ENCODE measurements at regions not wholly inside any gene's neighbourhood (a gene's known extent, or its start where the extent isn't known, plus 50 kb on each side); places are given as distances from the start of the nearest gene placed in this dataset.

DNA sequence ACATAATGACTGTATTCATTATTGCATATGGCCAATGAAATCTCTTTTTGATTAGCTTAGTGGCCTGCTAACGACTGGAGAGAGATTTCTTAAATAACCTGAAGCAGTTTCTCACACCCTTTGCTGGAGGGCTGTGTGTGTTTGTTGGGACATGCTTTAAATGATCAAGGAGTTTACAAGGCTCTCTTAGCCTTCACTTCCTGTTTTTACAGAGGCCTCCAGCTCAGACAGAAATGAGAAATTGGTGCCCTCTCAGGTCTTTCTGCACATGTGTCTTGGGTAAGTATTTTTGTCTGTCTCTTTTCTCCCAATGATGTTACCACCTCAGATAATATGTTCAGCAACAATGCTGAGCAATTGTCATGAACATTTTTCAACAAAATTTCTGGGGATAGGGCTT is 884.4 kb upstream of the CNTN5 start:
- FAIRE-seq, result no peak
- no peak for DNase-seq (ENCODE audit: insufficient read length, low spot score)

DNA sequence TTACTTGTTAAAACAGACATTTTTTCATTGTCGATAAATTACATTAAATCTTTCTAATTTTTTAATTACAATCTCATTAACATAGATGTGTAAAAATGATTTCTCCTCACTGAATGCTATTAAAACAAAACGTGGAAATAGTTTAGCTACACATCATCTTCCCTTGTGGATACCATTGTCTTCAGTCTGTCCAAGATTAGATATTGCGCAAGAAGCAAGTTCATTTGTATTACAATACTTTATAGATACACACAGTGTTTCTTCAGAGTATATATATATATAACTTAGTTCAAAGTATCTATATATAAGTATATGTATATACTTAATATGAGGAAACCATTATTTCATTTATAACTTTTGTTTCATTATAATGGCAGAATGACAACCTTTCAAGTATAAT is 883.3 kb upstream of the CNTN5 start:
- no peak for FAIRE-seq
- no peak for DNase-seq (ENCODE audit: insufficient read length, low spot score)

DNA sequence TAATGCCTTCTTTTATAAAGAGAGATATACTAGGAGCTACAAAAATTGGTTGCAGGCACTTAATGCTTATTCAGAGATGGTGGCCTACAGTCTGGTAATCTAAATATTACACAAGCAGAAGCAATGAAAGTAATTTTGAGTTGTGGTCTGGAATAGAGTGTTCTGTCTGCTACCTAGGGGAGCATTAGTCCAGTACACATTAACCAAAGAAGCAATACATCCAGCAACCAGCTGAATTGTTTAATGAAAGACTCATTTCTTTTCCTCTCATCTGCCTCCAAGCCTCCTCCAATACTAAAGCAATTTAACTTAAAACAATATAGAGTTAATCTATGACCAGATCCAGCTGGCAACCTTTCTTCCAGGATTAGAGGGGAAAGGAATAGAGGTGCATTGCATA is 877.1 kb upstream of the CNTN5 start:
- no peak for DNase-seq (ENCODE audit: insufficient read length, low spot score)
- no peak for FAIRE-seq

DNA sequence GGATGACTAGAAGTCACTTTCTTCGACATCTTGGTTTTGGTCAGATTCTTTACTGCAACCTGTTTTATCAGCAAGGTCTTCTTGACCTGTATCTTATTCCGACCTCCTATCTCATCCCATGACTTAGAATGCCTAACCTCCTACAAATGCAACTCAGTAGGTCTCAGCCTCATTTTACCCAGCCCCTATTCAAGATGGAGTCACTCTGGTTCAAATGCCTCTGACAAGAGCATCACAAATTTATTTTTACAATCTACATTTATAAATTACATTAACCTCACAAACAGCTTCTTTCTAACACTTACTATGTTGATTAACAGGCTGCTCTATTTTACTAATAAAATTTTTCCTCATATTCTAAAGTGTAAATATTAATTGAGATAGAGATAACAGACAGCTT is 867.0 kb upstream of the CNTN5 start:
- DNase-seq (ENCODE audit: insufficient read length, low spot score) (no peak), FAIRE-seq (no peak)

DNA sequence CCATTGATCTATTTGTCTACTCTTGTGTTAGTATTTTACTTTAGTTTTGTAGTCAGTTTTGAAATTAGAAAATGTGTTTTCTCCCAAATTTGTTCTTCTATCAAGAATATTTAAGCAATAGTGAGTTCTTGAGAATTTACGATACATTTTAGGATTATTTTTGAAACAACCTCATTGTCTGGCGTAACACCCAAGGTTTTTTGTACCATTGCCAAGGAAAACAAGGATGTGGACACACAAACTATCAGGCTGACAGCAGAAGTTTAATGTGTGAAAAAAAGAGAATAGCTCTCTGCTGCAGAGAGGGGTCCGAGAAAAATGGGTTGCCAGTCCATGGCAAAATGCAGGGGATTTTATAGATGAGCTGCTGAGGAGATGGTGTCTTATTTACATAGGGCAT is 865.1 kb upstream of the CNTN5 start:
- no peak for FAIRE-seq
- no peak for DNase-seq (ENCODE audit: insufficient read length, low spot score)

DNA sequence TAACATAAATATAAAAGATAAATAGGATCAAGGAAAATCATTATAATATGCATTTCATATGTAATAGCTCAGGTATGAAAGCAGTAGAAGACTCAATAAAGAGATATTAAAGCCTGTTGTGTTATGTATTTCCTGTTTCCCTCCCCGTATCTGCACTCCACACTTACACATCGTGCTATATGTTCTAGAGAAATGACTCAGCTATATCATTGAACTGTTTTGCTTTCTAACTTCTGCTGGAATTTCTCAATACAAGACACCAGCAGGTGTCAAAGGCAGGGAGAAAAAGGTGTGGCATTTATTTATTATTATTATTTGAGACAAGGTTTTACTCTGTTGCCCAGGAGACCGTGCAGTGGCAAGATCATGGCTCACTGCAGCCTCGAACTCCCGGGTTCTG is 842.8 kb upstream of the CNTN5 start:
- DNase-seq (ENCODE audit: insufficient read length, low spot score), result no peak
- FAIRE-seq, result no peak

DNA sequence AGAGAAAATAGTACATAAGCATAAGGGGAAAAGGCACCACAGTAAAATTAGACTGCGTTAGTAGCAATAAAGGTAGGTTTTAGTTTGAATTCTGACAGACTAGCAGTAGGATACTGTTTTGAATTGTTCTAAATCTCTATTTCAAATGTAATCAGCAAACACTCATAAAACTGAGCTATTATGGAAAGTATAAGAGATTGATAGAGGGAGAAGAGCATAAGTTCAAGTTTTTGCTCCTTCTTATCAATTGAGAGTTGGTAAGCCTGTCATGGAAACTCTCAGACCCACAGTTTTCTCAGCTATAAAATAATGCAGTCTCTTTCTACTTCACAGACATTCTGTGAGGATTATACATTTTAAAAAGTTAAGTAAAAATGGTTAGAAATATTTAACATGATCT is 840.2 kb upstream of the CNTN5 start:
- no peak for DNase-seq (ENCODE audit: insufficient read length, low spot score)
- FAIRE-seq, result no peak

DNA sequence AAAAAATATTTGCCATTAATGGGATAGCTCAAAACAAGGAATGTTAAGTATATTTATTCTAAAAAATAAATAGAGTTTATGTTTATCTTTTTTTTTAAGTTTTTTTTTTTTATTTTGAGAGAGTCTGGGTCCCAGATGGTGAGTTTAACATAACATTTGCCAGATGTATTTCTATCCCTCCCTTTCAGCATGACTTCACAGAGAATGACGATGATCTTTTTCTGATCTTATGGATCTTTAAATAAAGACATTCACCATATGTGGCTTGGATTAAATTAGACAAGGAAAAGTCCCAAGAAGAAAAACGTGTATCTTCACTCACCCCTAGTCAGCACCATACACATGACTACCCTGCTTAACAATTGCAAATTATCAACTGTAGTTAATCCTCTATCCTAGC is 839.8 kb upstream of the CNTN5 start:
- FAIRE-seq, result no peak

DNA sequence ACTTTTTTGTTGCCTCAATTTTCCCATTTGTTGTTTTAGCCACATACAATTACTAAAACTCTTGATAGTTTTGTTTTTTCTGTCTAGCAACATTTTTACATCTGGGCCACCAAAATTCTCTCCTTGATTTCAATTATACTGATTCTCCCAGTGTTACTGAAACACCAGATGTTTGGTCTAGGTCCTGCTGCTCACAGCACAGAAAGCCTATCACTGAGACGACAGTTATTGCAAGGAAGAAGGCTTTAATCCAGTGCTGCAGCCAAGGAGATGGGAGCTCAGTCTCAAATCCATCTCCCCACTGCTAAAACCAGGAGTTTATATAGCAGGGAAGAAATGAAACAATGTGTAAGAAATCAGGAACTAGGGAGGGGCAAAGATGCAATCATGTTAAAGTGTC is 837.7 kb upstream of the CNTN5 start:
- DNase-seq (ENCODE audit: insufficient read length, low spot score) (no peak), FAIRE-seq (no peak)

More for the DNA sequence above, 839.8 kb upstream of the CNTN5 start:
- no peak for DNase-seq (ENCODE audit: insufficient read length, low spot score)

DNA sequence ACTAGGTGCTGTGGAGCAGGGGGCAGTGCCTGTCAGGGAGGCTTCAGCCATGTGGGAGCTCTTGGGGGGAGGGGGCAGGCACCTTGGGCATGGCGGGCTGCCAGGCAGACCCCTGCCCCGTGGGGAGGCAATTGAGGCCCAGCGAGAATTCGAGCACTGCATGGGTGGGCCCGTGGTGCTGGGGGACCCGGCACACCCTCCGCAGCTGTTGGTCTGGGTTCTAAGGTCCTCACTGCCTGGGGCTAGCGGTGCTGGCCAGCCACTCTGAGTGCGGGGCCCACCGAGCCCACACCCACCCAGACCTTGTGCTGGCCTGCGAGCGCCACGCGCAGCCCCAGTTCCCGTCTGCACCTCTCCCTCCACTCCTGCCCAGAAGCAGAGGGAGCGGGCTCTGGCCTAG is 835.5 kb upstream of the CNTN5 start:
- no peak for FAIRE-seq
- no peak for DNase-seq (ENCODE audit: insufficient read length, low spot score)

DNA sequence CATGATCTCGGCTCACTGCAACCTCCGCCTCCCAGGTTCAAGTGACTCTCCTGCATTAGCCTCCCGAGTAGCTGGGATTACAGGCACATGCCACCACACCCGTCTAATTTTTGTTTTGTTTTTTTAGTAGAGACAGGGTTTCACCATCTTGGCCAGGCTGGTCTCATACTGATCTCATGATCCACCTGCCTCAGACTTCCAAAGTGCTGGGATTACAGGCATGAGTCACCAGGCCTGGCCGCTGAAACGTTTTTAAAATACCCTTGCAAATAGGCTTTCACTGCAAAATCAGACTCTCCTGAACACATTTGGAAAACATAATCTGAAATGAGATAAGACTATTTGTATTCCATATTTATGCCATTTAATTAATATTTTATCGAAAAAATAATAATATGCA is 826.1 kb upstream of the CNTN5 start:
- FAIRE-seq (no peak), DNase-seq (ENCODE audit: insufficient read length, low spot score) (no peak)

DNA sequence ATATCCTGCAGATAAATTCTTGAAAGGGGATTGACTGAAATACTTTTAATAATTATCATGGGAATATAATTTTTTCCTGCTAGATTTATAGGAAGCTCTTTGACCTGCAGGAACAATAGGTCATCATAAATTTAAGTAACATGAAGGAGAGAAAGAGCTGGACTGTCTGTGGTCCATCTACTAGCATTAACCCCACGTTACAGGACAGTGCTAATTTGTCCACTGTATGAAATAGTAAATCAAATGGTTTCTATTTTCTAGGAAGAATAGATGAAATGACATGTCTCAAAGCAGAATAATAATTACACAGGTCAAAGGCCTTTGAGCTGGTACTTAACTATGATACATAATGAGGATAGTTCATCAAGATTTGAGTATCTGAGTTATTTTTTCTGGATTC is 825.4 kb upstream of the CNTN5 start:
- DNase-seq (ENCODE audit: insufficient read length, low spot score) (no peak), FAIRE-seq (no peak)

DNA sequence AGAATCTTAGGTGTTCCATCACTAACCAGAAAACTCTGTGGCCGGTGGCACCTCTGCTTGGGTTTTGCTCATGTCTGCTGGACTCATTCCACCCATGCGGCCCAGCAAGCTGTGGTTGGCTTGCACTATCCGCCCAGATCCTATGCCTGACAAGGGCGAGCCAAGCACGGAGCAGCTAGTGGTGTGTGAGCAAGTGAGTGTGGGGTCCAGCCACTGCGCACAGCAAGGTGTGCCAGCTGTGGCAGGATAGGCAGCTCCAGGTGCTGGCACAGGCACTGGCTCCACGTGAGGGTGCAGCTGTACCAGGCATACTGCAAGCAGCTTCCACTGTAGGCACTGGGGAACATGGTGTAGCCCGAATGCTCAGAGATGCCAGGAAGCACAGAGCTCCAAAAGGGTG is 813.7 kb upstream of the CNTN5 start:
- DNase-seq (ENCODE audit: insufficient read length, low spot score) (no peak), FAIRE-seq (no peak)

DNA sequence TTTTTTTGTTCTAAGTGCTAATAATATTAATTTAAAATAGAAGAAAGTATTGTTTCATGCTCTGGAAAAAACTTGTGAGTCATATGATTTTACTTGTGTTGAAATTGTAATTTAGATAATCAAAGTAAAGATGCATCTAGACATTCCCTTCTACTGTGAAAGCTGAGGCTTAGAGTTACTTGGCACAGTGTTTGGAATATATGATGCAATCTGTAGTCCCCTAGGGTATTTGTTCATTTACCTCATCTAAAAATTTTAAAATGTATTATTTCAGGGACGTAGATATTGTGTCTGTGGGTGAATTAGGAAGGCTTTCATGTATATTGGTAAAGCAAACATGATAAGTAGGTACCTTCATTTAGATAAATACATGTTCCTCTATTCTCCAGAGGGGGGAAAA is 793.5 kb upstream of the CNTN5 start:
- DNase-seq (ENCODE audit: insufficient read length, low spot score), result no peak
- FAIRE-seq, result no peak

DNA sequence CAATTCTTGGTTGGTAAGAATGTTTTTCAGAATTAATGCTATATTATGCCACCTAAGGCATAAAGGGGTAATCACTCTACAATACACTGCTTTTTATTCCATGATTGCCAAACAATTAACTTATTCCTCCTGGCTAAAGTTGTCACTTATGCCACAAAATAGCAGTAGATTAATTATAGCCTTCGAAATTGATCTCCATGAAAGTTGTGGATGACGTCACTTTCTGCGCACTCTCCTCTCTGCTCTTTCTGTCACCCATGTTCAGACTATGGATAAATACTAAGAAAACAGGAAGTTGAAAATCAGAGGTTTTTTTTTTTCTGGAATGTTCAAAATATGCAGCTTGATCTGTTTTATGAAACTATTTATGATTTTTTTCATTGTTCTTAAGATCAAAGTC is 790.1 kb upstream of the CNTN5 start:
- DNase-seq (ENCODE audit: insufficient read length, low spot score), result no peak
- no peak for FAIRE-seq

DNA sequence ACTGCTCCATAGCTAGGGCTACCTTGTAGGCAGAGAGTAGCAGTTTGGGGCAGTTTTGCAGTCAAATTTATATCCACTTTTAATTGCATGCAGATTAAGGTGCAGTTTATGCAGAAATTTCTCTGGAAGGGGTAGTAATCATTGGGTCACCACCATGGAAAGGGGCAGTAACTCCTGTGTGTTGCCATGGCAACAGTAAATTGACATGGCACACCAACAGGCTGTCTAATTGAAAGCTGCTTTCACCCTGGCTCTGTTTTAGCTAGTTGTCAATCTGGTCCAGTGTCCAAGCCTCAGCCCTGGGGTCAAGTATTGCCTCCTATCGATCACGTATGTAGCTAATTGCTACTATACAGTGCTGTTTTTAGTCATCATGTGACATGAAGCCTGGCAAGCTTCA is 786.1 kb upstream of the CNTN5 start:
- FAIRE-seq, result no peak
- no peak for DNase-seq (ENCODE audit: insufficient read length, low spot score)

DNA sequence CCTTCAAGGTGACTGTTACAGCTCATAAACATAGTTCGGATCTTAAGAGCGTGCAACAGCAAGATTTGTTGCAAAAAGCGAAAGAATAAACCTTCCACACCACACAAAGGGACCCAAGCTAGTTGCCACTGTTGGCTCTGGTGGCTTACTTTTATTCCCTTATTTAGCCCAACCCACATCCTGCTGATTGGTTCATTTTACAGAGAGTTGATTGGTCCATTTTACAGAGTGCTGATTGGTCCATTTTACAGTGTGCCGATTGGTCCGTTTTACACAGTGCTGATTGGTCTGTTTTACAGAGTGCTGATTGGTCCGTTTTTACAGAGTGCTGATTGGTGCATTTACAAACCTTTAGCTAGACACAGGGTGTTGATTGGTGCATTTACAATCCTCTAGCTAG is 776.9 kb upstream of the CNTN5 start:
- no peak for FAIRE-seq
- no peak for DNase-seq (ENCODE audit: insufficient read length, low spot score)

DNA sequence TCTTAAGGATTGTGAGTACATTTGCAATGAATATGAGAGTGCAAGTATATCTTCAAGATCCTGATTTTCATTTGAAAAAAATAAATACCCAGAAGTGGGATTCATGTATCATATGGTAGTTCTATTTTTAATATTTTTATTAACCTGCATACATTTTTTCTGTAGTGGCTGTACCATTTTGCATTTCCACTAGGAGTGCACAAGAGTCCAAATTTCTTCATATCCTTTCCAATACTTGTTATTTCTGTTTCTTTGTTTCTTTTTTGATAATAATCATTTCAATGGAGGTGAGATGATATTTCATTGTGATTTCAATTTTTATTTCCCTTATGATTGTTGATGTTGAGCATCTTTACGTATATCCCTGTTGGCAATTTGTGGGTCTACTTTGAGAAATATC is 759.8 kb upstream of the CNTN5 start:
- DNase-seq (ENCODE audit: insufficient read length, low spot score), result no peak
- FAIRE-seq, result no peak

DNA sequence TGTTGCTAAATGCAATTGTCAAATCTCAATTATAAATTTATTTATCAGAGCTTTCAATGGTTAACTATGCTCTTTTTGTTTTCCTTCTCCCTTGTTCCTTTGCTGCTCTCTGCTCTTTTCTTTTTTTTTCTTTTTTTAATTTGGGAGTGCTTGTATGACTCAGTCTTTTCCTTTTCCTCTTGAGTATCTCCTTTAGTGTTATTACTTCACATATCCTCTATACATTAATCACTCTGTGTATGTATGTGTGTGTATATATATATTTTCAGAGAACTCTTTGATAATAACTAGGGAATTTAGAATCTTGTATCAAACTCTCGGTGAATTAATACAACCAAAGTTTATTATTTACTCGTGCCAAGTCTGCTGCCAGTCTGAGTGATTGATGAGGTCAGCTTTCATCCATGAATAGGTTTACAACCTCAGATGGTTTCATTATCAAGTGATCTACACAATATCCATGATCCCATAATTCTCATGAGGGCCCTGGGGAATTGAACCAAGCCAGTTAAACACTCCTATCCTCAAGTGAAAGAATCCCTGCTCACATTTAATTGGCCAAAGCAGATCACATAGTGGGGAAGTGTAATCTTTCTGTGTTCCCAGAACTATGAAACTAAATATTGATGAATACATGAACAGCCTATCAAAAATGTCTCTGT is 743.4 kb upstream of the CNTN5 start:
- FAIRE-seq, result no peak
- no peak for DNase-seq (ENCODE audit: insufficient read length, low spot score)

DNA sequence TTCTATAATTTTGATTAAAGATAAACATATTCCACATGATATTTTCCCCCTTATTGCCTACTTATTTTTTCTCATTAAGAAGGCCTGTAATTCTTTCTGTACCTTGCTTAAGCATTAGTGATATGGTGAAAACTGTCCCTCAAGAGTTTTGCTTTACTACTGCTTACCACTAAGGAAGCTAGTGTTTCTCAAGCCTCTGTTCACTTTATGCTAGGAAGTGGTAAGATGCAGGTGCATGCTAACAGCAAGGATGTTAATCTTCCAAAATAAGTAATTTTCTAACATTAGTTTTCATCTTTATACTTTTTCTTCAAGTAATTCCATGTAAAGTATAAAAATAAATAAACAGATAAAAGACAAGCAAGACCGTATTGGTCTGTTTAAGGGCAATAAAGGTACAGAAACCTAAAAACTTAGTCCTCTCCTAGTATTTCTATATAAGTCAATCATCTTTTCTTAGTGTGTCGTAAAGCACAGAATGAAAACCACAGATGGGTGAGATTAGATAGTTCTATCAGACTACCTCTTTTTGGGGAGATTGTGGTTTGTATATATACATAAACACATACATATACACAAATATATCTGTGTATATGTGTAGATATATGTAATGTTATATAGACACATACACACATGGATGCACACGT is 731.0 kb upstream of the CNTN5 start:
- FAIRE-seq (no peak), DNase-seq (ENCODE audit: insufficient read length, low spot score) (no peak)

DNA sequence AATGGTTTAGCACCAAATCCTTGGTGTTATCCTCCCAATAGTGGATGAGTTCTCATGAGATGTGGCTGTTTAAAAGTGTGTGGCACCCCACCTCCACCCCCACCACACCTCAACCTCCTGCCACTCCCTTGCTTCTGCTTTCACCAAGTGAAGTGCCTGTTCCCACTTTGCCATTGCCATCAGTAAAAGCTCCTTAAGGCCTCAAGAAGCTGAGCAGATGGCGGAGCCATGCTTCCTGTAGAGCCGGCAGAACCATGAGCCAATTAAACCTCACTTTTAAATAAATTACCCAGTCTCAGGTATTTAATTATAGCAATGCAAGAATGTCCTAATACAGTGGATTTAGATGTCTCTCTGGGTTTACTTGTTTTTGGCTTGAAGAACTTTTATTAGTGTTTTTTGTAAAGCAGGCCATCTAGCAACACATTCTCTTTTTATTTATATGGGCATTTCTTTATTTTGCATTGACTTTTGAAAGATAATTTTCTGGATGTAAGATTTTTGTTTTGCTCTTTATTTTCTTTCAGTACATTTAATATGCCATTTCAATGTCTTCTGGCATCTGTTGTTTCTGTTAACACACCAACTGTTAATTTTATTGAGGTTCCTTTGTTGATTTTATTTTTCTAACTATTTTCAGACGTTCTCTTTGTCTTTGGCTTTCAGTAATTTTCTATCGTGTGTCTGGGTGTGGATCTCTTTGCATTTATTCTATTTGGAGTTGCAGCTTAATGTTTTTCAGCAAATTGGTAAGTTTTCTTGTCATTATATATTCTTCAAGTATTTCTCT is 724.5 kb upstream of the CNTN5 start:
- FAIRE-seq (no peak), DNase-seq (ENCODE audit: insufficient read length, low spot score) (no peak)

DNA sequence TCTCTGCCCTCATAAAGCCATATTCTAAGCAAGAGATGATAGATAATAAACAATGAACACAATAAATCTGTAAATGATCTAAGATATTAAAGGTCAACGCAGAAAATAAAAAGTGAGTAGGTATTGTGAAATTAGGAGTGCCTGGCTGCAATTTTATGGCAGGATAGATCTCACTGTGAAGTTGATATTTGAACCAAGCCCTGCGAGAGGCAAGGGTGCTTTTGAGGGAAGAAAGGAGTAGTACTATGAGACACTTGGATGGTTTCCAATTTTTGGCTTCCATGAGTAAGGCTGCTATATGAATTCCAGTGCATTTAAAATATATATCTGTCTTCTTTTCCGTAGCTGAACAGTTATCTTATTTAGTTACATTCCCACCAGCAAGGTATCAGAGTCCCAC is 720.0 kb upstream of the CNTN5 start:
- FAIRE-seq (no peak), DNase-seq (ENCODE audit: insufficient read length, low spot score) (no peak)

Data from GM19239 (cell line).